GM21447 (cell line): ENCODE measurements at regions not wholly inside any gene's neighbourhood (a gene's known extent, or its start where the extent isn't known, plus 50 kb on each side); places are given as distances from the start of the nearest gene placed in this dataset.

Experiments
- ATAC-seq: cut with Tn5 transposase; IDR thresholded peaks from one replicate; pipeline ENCODE4 v1.9.1; 2021; ENCODE audit not compliant: unreplicated experiment

DNA sequence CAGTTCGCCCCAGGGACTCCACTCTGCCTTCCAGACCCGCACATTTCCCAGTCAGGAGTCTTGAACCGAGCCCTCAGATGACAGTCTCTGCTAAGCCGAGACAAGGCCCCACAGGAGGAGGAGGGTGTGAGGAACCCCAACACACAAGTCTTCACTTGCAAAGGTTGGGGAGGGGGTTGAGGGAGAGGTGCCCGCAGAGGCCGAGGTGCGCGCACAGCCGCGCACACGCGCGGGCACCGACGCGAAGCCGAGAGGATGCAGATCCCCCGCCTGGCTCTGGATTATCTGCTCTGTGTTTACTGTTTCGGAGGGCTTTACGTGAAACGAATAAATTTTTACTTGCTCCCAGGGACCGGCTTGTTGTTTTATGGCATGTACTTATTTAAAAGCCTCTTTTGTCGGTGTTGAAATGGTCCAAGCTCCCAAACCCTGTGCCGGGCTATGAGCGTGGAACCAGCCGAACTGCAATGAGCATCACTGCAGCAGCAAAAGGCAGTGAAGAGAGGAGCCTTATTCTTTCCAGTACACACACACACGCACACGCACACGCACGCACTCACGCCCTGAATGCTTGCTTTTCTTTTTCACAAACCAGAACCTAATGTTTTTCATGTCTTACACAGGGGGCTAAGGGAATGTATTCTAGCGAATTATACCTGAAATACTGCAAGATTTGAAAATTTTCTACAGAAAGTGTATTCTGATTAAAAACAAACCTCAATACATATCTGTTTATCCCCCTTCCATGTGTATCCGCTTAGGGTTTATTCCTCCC, 297.7 kb downstream of the PARP8 start:
- no peak for ATAC-seq

GRCh38 chr5:50964746-50965653, 298.6 kb downstream of the PARP8 start:
- ATAC-seq, result no peak

GRCh38 chr5:50965654-50966375, 299.4 kb downstream of the PARP8 start:
- no peak for ATAC-seq

GRCh38 chr5:50967009-50967562, 300.6 kb downstream of the PARP8 start:
- no peak for ATAC-seq

DNA sequence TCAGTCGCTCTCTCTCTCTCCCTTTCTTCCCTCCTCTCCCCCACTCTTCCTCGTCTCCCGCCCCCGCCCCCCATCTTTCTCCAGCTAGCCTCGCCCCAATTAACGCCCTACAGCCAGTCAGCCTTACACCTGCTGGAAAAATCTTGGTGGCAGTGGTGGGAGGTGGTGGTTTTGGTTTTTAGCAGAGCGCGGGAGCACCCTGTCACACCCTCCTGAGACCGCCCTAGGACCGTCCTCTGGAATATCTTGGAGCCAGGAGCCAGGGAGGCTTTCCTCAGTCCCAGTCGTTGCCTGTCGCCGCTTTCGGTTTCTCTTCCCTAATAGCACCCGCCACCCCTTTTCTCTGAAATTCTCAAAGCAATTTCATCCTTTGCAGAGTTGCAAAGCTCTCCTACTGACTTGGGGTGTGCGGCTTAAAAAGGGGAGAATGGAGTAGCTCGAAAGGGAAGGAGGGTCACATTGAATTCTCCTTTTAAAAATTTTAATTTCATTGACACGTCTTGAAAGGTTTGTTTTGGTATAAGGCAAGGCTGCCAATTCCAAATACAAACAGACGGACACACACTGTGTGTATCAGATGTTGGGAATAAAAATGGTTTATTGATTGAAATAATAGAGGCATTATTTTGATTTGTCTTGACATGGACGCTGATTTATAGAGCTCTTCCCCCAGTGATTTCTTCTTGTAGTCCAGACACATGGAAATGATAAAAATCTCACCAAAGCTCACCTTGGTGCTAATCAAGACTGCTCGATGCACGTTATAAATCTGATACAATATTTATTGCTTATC, 301.3 kb downstream of the PARP8 start:
- ATAC-seq, result no peak

DNA sequence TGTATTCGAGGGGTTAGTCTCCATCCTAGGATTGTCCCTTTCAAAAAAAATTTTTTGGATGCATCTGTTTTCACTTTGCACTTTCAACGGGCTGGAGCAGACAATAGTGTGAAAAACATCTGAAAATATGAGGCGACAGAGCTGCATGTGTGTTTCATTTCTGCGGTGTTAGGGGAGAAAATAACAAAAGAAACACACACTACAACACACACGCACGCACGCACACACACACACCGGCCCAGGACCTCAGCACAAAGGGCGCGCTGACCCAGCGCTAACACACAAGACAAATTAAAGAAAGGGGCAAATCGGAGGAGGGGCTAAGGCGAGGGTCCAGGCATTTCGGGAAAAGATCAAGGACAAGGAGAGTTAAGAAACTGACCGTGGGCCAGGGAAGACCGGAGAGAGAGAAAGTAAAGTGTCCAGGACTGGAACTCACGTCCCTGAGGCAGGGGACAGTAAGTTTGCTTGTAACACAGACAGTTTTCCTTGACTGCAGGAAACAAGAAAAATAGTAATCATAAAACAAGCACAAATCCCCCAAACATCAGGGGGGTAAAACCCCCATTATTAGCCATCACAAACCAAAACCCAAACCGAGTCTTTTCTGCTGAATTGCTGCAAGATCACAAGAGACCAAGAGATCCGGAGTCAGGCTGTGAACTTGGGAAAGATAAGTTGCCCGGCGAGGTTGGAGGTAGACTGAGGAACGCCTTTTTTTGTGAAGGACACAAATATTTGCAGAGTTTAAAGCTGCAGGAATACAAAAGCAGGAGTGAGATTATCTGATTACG, 302.1 kb downstream of the PARP8 start:
- no peak for ATAC-seq

DNA sequence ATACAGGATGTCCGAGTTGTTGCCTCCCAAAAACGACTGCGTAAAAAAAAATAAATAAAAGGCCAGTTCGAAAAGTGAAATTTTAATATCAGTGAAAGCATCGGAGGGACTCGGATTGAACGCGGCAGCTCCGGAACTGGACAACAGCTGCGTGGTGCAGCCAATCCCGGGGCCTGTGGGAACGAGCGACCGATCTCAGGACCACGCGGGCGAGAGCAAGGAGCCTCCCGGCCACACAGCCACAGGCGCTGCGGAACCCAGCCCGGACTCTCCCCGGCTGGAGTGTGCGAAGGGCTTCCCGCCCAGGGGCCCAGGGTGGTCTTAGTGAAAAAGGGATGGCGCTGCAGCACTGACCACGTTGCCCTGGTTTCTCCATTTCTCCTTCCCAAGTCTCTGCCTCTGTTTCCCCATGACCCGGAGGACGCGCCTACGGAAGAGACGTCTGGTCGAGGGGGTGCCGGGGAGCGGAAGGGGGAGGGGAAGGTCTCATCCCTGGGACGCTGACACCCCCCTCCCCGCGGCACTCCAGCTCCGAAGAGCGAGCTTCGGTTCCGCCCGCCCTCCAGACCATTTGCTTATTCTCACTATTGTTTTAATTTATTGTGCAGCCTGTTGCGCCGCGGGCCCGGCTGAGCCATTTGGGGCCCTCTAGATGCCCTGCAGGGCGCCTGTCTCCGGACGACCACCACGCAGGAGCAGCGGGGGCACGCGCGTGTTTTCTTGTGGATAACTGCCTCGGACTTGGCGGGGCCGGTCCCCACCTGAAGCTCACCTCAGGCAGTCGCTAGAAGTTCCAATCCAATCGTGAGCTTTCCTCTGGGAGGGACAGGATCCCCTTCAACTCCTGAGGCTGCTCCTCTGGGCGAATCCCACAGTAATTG, 303.0 kb downstream of the PARP8 start:
- no peak for ATAC-seq

- no peak for ATAC-seq
Measured at GRCh38 chr5:50975840-50976239, 309.4 kb downstream of the PARP8 start.

DNA sequence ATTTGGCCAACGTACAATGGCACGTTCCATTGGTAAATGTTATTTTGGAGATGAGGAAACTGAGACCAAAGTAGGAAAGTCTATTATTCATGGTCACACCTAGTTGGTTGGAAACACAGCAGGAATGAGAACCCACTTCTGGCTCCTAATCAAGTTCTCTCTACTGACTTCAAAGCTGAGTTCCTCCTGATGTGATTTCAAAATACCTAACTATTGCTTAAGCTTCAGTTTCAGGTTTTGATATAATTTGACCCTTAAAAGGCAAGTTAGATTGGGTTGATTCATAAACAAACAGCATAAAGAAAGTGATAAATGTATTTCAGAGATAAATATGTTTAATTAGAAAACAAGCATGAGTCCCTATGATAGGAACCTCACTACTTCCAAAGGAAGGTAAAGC, 312.5 kb downstream of the PARP8 start:
- ATAC-seq, result no peak

DNA sequence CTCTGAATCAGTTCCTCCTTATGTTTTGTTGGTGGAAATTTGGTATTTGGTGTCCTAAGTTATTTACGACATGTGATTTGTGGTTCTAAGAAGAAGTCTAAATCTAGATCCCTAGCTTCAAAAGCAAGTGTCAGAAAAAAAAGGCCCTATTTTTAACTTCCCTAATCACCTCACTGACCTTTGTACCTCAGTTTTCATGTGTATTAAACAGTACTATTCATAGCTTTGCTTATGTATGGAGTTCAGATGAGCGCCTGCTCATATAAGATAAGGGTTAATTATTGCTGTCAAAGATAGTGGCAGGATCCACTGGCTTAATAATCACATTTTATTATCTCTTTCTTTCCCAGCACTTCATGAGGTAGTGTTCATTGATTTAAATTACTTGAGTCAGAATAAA, 318.2 kb downstream of the PARP8 start:
- ATAC-seq, result no peak

DNA sequence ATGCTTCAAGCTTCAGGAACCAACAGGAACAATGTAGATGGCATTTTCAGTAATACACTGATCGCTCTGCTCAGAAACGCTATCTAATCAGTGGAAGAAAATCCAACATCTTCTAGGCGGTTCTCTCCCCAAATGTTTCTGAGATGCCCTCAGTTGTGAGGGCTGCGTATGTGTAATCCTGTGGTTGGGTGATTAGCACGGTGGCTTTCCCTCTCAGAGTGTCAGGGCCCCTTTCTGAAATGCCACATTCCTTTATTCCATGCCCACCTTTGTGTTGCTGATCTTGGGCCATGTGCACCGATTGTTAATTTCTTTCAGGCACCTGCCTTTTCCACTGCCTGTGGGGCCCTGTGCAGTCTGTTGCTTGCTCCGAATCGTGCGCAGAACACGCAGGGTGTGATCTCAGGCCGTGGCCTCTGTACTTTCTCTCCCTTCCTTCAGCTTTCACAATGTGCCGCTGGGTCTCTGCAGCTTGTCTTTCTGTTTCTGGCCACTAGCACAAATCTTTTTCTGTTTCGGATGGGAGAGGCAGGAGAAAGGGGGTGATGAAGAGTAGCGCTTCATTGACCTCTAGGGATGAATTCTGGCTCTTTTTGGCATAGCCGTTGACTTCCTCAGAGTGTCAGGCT, 324.0 kb downstream of the PARP8 start:
- ATAC-seq, result no peak

DNA sequence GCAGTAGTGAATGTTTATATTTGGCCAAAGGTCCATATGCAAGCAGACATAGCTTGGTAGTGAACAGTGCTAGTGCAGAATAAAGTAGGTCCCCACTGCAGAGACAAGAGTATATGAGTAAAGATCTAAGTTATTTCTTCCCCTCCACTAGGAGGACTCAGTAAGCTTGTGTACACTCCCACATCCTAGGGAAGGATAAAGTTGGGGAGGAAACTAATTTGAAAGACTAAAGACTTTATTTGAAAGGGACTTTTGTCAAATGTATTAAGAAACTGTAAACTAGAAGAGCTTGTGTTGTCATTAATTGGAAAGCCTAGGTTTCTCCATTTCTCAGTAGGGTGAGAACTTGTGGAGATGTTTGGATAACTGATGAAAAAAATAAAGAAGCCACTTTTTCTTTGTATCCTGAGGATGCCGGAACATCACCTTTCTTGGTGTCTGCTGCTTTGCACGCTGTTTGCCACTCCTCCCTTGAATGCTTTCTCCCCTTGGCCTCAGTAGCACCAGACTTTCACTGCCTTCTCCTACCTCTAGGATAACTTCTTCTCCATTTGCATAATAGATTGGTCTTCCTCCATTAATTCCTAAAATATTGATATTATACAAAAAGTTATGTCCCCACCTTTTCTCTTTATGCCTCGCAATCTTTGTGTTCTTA, 329.0 kb downstream of the PARP8 start:
- ATAC-seq, result no peak

GRCh38 chr5:51001227-51001923, 334.9 kb downstream of the PARP8 start:
- ATAC-seq, result no peak

DNA sequence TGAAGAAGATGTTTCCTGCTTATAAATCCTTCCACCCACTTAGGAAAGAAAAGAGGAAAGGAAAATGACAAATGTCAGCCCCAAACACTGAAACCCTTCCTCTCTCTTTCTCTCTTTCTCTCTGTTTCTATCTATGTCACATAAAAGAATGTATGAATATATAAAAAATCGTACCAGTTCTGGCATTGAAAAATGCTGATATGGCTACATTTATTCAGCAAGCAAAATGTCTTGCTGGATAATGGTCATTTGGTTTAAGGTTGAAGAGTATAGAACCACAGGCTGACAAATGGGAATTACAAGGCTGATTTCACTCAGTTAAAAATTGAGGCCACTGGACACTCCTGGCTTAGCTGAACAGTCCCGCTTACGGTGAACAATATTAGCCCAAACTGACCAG, 335.9 kb downstream of the PARP8 start:
- ATAC-seq, result no peak

- no peak for ATAC-seq
Measured at GRCh38 chr5:51013036-51013435, 346.6 kb downstream of the PARP8 start.

DNA sequence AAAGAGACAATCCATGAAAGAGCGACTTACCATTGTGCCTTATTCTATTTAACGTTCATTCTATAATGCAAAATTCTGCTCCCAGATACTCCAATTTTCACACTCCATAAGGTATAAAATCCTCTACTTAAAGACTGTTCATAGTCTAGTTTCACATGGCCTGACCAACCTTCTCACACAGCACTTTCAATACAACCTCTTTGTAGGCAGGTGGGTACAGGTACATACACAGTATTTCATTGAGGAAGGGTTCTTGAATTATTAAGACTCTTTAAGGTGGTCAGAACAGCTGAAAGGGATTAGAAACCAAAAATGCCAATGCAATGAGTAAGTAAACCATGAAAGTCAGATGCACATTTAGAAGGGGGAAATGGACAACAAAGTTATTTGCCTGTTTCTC, 352.0 kb downstream of the PARP8 start:
- no peak for ATAC-seq

GRCh38 chr5:51024263-51024662, 357.8 kb downstream of the PARP8 start:
- ATAC-seq, result no peak
